Activated CD4-positive, CD25-positive, alpha-beta regulatory T cell treated with anti-CD3 and anti-CD28 coated beads, Interleukin-2, amount 50 U/mL, for 24 hours (primary cell): ENCODE measurements at regions not wholly inside any gene's neighbourhood (a gene's known extent, or its start where the extent isn't known, plus 50 kb on each side); places are given as distances from the start of the nearest gene placed in this dataset.

Experiments used
- ATAC-seq, 2 donors: fragments of 150-1000 bp; cut with Tn5 transposase; one replicate each; pipeline ENCODE4 v1.10.0; 2021; ENCODE audit warnings: mild to moderate bottlenecking in 1 of 2, moderate library complexity in 1 of 2

DNA sequence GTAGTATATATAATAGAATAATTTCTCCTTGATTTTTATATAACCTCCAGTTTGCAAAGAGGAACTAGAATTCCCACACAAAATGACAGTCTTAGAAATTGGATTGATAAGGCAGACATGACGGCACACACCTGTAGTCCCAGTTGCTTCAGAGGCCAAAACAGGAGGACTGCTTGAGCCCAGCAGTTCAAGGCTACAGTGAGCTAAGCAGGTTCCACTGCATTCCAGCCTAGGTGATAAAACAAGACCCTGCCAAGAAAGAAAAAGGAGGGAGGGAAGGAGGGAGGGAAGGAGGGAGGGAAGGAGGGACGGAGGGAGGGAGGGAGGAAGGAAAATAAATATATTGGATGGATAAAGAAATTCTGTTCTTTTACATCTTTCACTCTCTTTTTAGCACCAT lies 77.6 kb upstream of the SASH1 start:
- ATAC-seq = no peak

DNA sequence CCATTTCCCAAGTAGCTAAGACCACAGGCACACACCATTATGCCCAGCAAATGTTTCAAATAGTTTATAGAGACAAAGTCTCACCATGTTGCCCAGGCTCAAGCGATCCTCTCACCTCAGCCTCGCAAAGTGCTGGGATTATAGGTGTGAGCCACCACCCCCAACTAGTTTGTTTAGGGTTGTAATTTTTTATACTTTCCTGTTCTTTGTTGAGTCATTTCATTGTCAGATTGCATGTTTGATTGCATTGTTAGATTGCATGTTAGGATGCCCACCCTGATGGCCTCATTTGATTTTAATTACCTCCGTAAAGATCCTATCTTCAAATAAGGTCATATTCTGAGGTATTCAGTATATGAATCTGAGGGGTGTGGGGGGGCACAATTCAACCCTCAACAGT lies 73.3 kb upstream of the SASH1 start:
- ATAC-seq = no peak

DNA sequence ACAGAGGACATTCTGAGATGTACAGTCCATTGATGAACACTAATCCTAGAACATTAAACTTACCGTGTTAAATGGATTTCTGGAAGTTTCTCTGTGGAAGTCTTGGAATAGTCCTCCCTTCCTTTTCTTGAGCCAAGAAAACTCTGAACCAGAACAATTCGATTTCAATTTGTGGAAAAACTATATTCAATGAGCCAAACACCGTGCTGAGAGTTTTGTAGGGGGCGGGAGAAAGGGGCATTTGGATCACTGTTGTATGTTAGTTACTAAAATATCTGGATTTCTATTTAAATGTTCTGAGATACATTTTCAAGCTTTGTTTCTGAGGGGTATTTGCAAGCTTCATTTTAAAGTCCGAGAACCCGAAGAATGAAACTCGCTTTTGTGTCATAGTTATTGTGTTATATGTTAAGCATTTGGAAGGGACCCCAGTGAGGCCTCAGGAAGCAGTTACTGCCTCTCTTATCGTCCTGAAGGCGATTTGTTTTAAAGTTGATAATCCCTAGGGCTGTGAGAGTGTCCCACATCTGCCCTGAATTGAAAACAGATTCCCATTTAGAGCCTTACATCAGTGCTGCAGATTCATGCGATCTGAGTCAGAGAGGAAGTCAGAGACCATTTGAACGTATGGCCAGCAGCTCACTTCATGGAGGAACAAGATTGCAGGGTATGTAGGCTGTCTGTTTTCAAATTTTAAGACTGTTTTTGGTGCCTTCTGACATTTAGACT lies 70.8 kb upstream of the SASH1 start:
- no peak for ATAC-seq

DNA sequence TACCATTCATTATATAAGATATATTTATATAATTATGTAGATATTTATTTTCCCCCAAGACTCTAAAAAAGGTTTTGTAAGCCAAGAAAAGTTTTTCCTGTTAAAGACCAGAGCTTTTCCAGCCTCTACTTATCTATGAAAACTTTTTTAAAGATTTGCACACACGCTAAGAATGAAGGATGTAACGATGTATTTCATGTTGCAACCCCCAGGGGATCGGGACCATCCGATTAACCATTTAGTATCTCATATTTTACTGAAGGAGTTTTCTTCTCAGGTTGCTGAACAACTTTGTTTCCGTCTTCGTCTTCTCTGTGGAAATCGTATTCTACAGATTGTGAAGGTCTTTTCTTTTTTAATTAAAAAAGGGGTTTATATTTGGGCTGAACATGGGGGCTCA lies 70.0 kb upstream of the SASH1 start:
- no peak for ATAC-seq

DNA sequence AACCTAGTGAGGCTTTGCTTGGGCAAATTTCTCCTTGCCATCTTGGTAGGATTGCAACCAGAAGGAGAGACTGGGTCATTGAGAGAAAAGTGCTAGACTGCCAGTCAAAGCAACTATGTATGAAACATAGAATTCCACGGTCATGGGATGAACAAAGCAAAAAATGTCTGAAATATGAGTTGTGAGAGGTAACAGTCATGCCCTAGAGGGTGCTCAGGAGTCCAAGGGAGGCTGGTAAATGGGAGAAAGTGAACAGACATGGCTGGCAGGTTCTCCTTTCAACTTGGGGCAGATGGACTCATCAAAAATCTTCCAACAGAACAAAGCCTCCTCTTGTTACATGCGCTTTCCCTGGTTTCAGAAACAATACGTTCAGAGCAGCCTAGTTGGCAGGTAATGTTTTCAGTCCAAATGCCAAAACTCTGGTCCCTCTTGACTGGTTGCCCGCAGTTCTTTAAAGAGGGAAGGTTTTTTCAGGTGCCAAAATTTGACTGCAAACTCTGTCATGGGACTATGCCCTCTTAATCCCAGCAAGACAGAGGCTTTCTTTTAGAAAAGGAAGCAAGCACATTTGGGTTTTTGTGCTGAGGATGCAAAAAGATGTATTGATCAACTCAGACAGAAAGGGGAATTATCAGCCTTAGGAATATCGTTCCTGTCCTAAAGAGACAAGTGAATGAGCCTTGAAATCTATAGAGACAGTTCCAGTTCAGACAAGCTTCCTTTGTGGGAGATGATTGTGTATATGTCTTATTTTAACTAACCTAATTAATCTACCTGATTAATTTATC lies 68.5 kb upstream of the SASH1 start:
- ATAC-seq = no peak

DNA sequence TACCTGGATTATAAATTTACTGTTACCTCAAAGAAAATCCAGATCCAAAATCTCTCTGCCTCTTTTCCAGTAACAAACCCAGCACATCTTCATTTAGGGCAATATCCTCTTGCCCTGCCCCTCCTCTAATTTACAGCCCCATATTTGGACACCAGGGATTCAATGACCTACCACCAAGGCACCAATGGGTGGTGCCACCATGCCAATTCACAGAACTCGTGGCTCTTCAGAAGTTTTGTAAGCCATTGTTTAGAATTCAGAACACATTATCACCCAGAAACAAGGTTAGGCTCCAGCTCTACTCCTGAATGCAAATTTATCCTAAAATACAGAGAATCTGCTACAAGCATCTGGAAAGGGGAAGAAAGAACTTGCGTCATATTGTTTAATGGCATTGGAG lies 67.8 kb upstream of the SASH1 start:
- no peak for ATAC-seq

DNA sequence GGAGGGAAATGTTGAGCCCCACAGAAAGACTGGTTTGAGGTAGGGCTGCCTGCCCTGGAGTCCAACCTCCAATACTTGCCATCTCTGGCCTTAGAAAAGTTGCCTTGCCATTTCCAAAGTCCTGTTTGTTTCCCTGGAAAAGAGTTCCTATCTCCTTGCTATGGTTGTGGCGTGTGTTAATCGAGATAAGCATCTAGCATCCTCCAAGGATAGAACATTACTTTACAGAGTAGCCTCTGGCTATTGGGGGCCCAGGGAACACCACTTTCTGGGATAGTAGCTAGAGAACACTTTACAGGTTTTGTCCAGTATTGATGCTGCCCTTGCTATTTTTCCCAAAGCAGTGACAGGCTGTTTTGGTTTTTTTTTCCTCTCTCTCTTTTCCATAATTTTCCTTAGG lies 57.4 kb upstream of the SASH1 start:
- ATAC-seq = no peak

DNA sequence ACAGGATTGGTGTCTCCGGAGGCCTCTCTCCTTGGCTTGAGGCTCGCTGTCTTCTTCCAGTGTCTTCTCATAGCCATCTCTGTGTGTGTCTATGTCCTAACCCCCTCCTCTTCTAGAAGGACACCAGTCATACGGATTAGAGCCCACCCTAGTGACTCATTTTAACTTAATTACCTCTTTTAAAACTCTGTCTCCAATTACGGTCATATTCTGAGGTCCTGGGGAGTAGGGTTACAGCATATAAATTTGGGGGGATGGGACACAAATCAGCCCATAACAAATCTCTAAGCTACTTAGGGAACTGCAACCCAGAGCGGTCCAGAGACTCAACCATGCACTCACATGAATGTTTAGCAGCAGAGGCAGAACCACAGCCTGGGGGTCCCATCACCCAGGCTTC lies 56.1 kb upstream of the SASH1 start:
- ATAC-seq = no peak

DNA sequence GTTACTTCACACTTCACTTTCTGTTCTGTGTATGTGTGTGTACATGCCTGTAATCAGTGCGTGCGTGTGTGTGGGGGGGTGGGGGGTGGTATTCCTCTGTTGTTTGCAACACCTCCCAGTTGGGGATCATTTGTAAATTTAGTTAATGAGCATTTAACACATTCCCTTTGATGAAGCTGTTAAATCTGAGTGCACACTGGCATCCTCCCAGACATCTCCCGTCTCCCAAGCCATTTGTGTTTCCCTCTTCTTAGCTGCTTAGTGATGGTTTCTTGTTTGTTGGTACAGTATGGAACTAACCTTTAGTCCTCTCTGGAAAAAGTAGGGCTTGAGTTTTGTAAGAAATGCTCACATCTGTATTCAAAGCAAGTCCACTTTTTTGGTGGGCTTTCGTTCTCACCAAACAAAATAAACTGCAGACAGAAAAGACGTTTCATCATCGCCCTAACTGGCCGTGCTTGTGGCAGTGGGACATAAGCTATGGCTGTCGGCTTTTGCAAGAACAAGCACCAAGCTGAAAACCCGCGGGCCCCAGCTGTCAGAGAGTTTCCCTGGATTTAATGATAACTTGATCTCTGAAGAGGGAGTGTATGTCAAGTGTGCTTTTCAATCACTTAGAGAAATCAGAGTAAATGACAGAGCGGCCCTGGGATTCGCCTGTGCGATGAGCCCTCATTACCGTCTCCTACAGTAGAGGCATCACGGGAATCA lies 54.9 kb upstream of the SASH1 start:
- no peak for ATAC-seq

DNA sequence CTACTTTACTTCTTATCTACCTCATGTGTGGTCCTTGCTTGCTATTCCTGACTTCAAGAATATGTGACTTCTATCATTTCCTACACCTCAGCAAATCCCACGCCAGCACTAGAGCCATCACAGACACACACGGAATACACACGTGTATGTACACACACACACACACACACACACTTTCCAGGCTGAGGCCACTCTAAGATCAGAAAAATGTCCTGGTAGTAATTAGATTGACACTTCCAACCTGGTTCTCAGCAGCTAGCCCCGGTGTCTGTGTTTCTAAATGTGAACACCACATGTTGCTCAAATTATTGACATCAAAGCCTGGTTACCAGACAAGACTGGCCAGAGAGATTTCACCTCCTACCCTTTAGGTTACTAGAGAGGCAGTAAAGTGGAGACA lies 54.1 kb upstream of the SASH1 start:
- ATAC-seq = no peak

DNA sequence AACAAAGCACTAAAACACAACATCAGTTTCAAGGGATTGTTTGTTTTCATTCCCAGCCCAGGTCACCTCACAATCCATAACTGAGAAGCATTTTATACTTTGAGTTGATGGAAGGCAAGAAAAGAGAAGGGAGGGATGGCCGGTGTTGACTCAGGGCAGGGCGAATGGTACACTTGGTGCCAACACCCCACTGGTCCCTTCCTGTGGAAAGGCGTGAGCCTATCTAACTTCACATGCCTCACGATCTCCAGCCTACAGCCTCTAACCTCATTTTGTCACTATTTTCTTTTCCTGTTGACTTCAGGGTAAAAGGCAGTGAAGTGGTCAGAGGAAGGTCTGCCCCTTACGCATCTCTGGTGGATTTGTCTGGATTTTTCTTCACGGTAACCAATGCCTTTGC lies 53.5 kb upstream of the SASH1 start:
- ATAC-seq = no peak

DNA sequence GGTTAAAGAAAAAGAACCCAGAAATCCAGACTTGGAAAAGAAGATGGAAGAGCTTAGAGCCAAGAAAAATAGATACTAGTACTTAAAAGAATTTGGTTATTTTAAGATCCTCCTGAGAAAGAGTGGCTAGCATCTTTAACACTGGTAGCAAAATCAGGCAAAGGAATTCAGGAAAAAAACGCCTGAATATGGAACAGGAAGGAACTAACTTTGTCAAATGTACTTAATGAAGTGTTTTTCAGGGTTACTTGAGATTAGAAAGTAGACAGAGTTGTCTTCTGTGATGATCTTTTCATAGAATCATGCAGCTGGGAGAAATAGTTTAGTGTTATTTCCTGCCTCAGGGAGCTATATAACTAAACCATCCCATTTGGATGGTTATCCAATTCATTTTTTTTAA lies 50.8 kb upstream of the SASH1 start:
- no peak for ATAC-seq
